ENCODE measurements at regions not wholly inside any gene's neighbourhood (a gene's known extent, or its start where the extent isn't known, plus 50 kb on each side); places are given as distances from the start of the nearest gene placed in this dataset.

DNA sequence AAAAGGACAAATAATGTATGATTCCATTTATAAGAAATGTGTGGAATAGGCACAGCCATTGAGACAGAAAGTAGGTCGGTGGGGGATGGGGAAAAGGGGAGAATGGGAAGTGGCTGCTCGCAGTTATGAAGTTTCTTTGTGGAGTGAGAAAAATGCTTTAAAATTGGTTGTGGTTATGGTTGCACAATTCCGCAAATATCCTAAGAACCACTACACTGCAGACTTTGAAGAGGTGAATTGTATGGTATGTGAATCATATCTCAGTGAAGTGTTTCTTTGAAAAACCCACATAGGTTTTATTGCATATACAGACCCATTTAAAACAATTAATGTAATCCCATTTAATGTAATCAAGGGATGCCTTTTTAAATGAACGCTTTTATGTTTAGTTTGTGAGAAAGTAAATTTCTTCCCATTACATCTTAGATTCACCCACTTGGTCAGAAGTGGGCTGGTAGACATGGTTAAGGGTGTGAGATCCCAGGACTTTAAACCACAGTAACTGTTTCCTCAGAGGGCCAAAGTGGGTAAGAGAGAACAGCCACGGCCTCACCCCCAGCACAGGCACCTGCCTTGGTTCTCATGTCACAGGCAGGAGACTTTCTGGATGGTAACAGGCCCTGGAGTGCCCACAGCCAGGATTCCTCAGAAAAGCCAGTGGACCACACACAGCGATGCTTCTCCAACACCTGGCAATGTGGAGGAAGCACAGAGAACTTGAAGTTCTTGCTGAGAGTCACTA, 119.3 kb upstream of the GJB6 start:
- no peak overlapping the region for H3K4me3 ChIP-seq (replicated peaks in 1 of 2; ENCODE audit: low read depth in 2 of 2, low read length in 2 of 2)

DNA sequence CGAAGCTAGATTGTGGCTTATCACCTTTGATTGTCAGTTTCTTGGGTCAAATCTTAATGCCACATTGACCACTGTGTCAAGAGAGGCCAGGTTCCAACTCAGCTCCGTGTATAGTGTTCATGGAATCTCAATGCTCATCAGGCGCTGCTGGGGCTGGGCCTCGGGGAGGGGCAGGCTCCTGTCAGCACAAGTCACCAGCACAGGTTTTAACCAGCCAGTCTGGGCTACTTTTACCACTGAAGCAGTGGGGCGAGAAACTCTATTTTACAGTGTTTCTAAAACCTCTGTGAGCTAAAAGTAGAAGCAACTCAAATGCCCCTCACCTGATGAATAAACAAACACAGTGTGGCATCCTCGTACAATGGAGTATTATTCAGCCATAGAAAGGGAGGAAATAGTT, 118.7 kb upstream of the GJB6 start:
- TF ChIP-seq, protein P1, sequence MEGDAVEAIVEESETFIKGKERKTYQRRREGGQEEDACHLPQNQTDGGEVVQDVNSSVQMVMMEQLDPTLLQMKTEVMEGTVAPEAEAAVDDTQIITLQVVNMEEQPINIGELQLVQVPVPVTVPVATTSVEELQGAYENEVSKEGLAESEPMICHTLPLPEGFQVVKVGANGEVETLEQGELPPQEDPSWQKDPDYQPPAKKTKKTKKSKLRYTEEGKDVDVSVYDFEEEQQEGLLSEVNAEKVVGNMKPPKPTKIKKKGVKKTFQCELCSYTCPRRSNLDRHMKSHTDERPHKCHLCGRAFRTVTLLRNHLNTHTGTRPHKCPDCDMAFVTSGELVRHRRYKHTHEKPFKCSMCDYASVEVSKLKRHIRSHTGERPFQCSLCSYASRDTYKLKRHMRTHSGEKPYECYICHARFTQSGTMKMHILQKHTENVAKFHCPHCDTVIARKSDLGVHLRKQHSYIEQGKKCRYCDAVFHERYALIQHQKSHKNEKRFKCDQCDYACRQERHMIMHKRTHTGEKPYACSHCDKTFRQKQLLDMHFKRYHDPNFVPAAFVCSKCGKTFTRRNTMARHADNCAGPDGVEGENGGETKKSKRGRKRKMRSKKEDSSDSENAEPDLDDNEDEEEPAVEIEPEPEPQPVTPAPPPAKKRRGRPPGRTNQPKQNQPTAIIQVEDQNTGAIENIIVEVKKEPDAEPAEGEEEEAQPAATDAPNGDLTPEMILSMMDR (IDR thresholded peaks at IDR 0.05; ENCODE audit: low read depth, low read length), result no peak
- H3K4me3 ChIP-seq (replicated peaks in 1 of 2; ENCODE audit: low read depth in 2 of 2, low read length in 2 of 2), result no peak overlapping the region
- no peak for DNase-seq (ENCODE audit: low read depth in 2 of 2)

More for the DNA sequence above, 119.3 kb upstream of the GJB6 start:
- TF ChIP-seq, protein P1 (IDR thresholded peaks at IDR 0.05; ENCODE audit: low read depth, low read length), result no peak
- DNase-seq (ENCODE audit: low read depth in 2 of 2), result peak; percentile 55 to 59

DNA sequence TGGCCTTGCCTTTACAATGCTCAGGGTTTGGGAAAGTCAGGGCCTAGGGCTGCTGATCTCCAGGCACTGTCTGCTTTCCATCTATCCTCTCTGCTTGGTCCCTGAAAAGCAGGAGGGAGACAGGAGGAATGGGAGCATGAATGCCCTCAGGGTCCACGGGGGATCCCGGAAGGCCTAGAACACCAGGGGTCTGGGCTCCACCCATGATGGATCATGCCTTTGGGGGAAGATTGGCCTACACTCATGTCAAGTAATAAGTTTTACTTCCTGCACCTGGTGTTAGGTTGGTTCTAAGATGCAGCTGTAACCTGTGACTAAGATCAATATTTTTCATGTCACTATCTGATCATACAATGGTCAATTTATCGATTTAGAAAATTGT, 118.3 kb upstream of the GJB6 start:
- DNase-seq (ENCODE audit: low read depth in 2 of 2), result no peak
- H3K4me3 ChIP-seq (replicated peaks in 1 of 2; ENCODE audit: low read depth in 2 of 2, low read length in 2 of 2), result no peak overlapping the region
- TF ChIP-seq, protein P1 (IDR thresholded peaks at IDR 0.05; ENCODE audit: low read depth, low read length), result no peak

DNA sequence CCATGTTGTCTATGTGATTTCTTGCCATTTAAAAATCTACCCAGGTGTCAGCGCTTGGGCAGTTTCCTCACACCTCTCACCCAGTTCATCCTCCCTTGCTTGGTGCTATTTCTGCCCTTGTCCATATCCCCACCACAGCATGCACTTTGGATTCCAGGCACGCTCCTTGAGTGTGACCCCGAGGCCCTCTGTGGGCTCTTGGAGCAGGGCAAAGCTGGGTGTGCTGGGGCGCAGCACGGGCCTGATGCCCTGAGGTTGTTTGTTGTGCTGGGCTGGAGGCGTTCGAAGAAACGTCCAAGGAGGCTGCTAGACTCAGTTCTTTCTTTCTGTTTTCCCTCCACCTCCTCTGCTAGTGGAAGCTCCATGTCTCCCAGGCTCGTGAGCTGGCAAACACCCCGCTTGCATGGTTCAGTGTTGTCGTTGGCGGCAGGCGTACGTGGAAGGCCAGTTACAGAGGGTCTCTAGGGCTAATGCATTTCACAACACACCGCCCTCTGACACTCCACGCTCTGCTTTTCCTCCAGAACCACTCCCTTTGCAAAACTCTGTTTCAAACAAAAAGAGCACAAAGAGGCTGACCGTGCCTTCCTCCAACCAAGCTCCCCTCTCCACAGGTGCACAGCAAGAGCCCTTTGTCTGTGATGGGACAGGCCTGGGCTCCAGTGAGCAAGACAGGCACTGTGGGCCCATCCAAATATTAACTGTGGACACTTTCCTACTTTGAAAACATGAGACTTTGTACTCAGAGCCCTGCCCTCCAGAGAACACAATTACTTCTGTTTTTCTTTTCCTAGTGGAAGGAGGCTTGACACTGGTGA, 117.7 kb upstream of the GJB6 start:
- no peak overlapping the region for H3K4me3 ChIP-seq (replicated peaks in 1 of 2; ENCODE audit: low read depth in 2 of 2, low read length in 2 of 2)
- TF ChIP-seq, protein P1 (IDR thresholded peaks at IDR 0.05; ENCODE audit: low read depth, low read length), result no peak
- DNase-seq (ENCODE audit: low read depth in 2 of 2), result no peak

DNA sequence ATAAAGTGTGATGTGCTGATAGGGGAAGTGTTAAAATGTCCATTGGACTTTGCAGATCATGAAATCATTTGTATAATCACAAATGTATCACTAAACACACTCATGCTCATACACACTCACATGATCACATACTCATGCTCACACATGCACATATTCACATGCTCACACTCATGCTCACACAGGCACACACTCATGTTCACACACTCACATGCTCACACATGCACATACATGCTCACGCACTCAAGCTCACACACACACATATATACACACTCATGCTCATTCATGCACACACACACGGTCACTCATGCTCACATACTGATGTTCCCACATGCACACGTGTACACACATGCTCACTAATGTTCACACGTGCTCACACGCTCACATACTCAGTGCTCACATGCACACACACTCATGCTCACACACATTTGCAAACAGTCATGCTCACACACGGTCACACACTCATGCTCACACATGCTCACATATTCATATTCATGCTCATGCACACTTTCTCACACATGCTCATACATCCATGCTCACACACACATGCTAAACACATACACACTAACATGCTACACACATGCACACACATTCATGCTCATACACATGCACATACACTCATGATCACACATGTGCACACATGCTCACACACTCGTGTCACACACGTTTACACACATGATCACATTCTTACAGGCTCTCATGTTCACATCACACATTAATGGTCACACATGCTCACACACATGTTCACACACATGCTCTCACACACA, 116.7 kb upstream of the GJB6 start:
- no peak for DNase-seq (ENCODE audit: low read depth in 2 of 2)
- TF ChIP-seq, protein P1 (IDR thresholded peaks at IDR 0.05; ENCODE audit: low read depth, low read length), result no peak
- no peak overlapping the region for H3K4me3 ChIP-seq (replicated peaks in 1 of 2; ENCODE audit: low read depth in 2 of 2, low read length in 2 of 2)

DNA sequence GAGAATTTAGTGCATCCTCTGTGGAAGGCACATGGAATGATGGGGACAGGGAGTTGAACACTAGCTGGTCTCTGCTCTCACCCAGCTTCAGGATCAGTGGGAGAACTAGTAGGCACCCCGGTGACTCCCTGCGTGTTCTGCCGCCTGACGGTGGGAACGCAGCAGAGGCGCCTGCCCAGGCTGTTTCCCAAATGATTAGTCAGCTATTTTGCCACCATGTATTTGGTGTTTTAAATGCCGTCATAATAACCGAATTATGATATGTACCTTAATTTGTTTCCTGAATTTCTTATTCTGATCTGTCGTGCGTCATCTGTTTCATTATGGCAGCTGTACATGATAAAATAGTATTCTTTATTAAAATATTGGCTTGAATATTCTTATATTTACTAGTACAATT, 115.9 kb upstream of the GJB6 start:
- no peak for DNase-seq (ENCODE audit: low read depth in 2 of 2)
- H3K4me3 ChIP-seq (replicated peaks in 1 of 2; ENCODE audit: low read depth in 2 of 2, low read length in 2 of 2), result no peak overlapping the region
- TF ChIP-seq, protein P1 (IDR thresholded peaks at IDR 0.05; ENCODE audit: low read depth, low read length), result no peak
